HL-60 (cell line): ENCODE measurements at regions not wholly inside any gene's neighbourhood (a gene's known extent, or its start where the extent isn't known, plus 50 kb on each side); places are given as distances from the start of the nearest gene placed in this dataset.

Source experiments
- CTCF ChIP-seq: IDR thresholded peaks from one replicate; pipeline ENCODE4 v1.5.1; 2011; ENCODE audit warnings: low read length, control low read depth, inconsistent platforms; ENCODE audit not compliant: insufficient read depth
- GABPA ChIP-seq: IDR thresholded peaks from 2 replicates; pipeline ENCODE4 v1.6.1; 2012; ENCODE audit warnings: low read depth
- POLR2AphosphoS5 ChIP-seq: IDR thresholded peaks from 2 replicates; pipeline ENCODE4 v1.6.1; 2012; ENCODE audit warnings: low read depth
- SPI1 ChIP-seq: IDR thresholded peaks from 2 replicates; pipeline ENCODE4 v1.6.1; 2012; ENCODE audit warnings: low read depth, mild to moderate bottlenecking, borderline replicate concordance

GRCh38 chr9:80208696-80209095, 636.9 kb downstream of the TLE4 start:
- TF ChIP-seq SPI1 (no peak), POLR2AphosphoS5 (no peak), CTCF (no peak), GABPA (no peak)
